ENCODE measurements at regions not wholly inside any gene's neighbourhood (a gene's known extent, or its start where the extent isn't known, plus 50 kb on each side); places are given as distances from the start of the nearest gene placed in this dataset.

DNA sequence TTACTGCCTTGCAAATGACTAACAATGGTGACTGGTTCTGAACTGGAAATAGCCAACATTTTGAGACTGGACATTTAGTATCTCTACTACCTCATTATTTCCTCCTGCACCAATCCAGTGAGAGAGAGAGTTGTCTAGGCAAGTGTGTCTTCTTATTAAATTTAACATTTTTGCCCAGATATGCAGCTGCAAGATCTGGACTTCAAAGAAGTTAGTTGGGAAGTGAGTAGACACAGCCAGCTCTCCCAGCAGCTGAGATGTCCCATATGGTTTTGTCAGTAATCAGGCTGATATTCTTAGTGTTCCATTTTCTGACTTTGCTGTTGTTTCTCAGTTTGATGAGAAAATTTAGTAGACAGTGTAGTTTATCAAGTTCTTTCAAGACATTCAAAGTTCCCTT, 1778.8 kb upstream of the CDH6 start:
- Histone ChIP-seq H3K4me3 (replicated peaks; ENCODE audit: low read depth, low read length) (no peak overlapping the region), H3K27me3 (replicated peaks; ENCODE audit: control insufficient read depth, insufficient read depth, low read length) (no peaks in the 10 kb centered on the region), H3K36me3 (ENCODE audit: control insufficient read depth, insufficient read depth, low read length) (no peaks in the 10 kb centered on the region)
- DNase-seq (ENCODE audit: extremely low read depth, insufficient read length), result no peak
- no peak for TF ChIP-seq CTCF (IDR thresholded peaks at IDR 0.05; ENCODE audit: insufficient read depth, low read length, poor library complexity, severe bottlenecking)

DNA sequence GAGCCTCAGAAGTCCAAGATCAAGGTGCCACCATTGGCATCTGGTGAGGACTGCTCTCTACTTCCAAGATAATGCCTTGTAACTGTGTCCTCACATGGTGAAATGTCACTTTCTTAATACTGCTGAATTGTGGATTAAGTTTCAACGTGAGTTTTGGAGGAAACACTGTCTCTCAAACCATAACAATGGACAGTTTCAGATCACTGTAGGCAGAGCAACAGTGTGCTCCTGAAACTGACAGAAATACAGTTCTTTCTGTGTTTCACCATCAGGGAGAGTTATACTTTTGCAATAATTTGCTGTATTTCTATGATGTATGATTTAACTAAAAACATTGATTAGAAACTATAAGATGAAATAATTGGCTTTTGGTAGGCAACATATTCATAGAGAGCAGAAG, 1780.5 kb upstream of the CDH6 start:
- H3K27me3 ChIP-seq (replicated peaks; ENCODE audit: control insufficient read depth, insufficient read depth, low read length), result no peaks in the 10 kb centered on the region
- no peaks in the 10 kb centered on the region for H3K36me3 ChIP-seq (ENCODE audit: control insufficient read depth, insufficient read depth, low read length)
- H3K4me3 ChIP-seq (replicated peaks; ENCODE audit: low read depth, low read length), result no peak overlapping the region
- no peak for TF ChIP-seq CTCF (IDR thresholded peaks at IDR 0.05; ENCODE audit: insufficient read depth, low read length, poor library complexity, severe bottlenecking)
- DNase-seq (ENCODE audit: extremely low read depth, insufficient read length), result no peak

DNA sequence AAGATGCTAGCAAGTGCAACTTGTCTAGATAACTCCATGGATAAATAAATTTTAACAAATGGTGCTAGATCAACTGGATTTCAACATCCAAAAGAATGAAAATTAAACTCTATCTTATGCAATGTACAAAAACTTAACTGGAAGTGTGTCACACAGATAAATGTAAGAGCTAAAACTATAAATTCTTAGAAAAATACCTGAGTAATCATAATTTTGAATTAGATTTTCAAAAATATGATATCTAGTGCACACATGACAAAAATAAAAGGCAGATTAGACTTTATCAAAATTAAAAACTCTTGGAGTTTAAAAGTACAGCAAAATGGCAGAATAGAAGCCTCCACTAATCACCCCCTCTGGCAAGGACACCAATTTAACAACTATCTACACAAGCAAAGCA, 1791.2 kb upstream of the CDH6 start:
- TF ChIP-seq CTCF (IDR thresholded peaks at IDR 0.05; ENCODE audit: insufficient read depth, low read length, poor library complexity, severe bottlenecking), result no peak
- H3K36me3 ChIP-seq (ENCODE audit: control insufficient read depth, insufficient read depth, low read length), result no peaks in the 10 kb centered on the region
- DNase-seq (ENCODE audit: extremely low read depth, insufficient read length), result no peak
- no peak overlapping the region for H3K4me3 ChIP-seq (replicated peaks; ENCODE audit: low read depth, low read length)
- H3K27me3 ChIP-seq (replicated peaks; ENCODE audit: control insufficient read depth, insufficient read depth, low read length), result no peaks in the 10 kb centered on the region

DNA sequence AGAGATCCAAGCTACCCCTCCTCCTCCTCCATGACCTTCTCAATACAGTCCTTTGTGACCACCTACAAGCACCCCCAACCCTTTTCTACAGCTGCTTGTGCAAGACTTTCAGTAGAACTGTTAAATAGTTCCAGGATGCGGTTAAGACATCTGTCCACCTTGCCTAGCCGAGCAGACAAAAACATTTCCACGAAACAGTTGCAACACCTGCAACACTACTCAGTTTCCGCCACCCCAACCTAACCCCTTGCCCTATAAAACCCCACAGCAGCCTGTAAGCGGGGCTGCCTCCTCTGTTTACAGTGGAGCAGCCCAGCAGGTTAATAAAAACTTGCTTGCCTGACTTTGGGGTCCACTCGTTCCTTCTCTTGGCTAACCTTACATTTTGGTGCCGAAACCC, 1803.5 kb upstream of the CDH6 start:
- Histone ChIP-seq H3K4me3 (replicated peaks; ENCODE audit: low read depth, low read length) (no peak overlapping the region), H3K36me3 (ENCODE audit: control insufficient read depth, insufficient read depth, low read length) (no peaks in the 10 kb centered on the region), H3K27me3 (replicated peaks; ENCODE audit: control insufficient read depth, insufficient read depth, low read length) (no peaks in the 10 kb centered on the region)
- TF ChIP-seq CTCF (IDR thresholded peaks at IDR 0.05; ENCODE audit: insufficient read depth, low read length, poor library complexity, severe bottlenecking), result no peak
- DNase-seq (ENCODE audit: extremely low read depth, insufficient read length), result no peak

GRCh38 chr5:29387384-29387783, 1806.1 kb upstream of the CDH6 start:
- DNase-seq (ENCODE audit: extremely low read depth, insufficient read length), result no peak
- no peaks in the 10 kb centered on the region for H3K27me3 ChIP-seq (replicated peaks; ENCODE audit: control insufficient read depth, insufficient read depth, low read length)
- no peak for TF ChIP-seq CTCF (IDR thresholded peaks at IDR 0.05; ENCODE audit: insufficient read depth, low read length, poor library complexity, severe bottlenecking)

GRCh38 chr5:29382780-29383179, 1810.7 kb upstream of the CDH6 start:
- TF ChIP-seq CTCF (IDR thresholded peaks at IDR 0.05; ENCODE audit: insufficient read depth, low read length, poor library complexity, severe bottlenecking), result no peak
- no peak for DNase-seq (ENCODE audit: extremely low read depth, insufficient read length)
- Histone ChIP-seq H3K4me3 (replicated peaks; ENCODE audit: low read depth, low read length) (no peak overlapping the region), H3K36me3 (ENCODE audit: control insufficient read depth, insufficient read depth, low read length) (no peaks in the 10 kb centered on the region), H3K27me3 (replicated peaks; ENCODE audit: control insufficient read depth, insufficient read depth, low read length) (no peaks in the 10 kb centered on the region)

More at GRCh38 chr5:29387384-29387783, 1806.1 kb upstream of the CDH6 start:
- Histone ChIP-seq H3K4me3 (replicated peaks; ENCODE audit: low read depth, low read length) (no peak overlapping the region), H3K36me3 (ENCODE audit: control insufficient read depth, insufficient read depth, low read length) (no peaks in the 10 kb centered on the region)

All from GM06990 (cell line).